Lower leg skin (tissue), 4 donors: ENCODE measurements at regions not wholly inside any gene's neighbourhood (a gene's known extent, or its start where the extent isn't known, plus 50 kb on each side); places are given as distances from the start of the nearest gene placed in this dataset.

Experiments used
- DNase-seq, 2 donors: peaks; one replicate each; pipeline ENCODE4 v3.0.0-alpha.2; 2019; ENCODE audit warnings: low spot score in 2 of 2
- H3K4me3 ChIP-seq: fragments of 200-600 bp; sonication (generic); 2 replicates; pipeline ENCODE4 v1.5.1; 2017; ENCODE audit warnings: mild to moderate bottlenecking, low read depth; ENCODE audit not compliant: poor library complexity, severe bottlenecking
- CTCF ChIP-seq, 3 donors: fragments of 450-650 bp; IDR thresholded peaks; one replicate each; pipeline ENCODE4 v1.5.1; 2016; ENCODE audit warnings: antibody characterized with exemption in 3 of 3, mild to moderate bottlenecking in 3 of 3, moderate library complexity in 2 of 3
- POLR2A ChIP-seq, 2 donors: fragments of 450-650 bp; IDR thresholded peaks; one replicate each; pipeline ENCODE4 v1.6.1; 2016 to 2017; ENCODE audit warnings: antibody characterized with exemption in 2 of 2, mild to moderate bottlenecking in 1 of 2, moderate library complexity in 1 of 2
- WGBS, 2 donors: methylation state at CpG; one replicate each; pipeline ENCODE4 v1.1.5; 2018; 5-methylcytosine and 5-hydroxymethylcytosine counted together
- intact Hi-C: fragments of 100-400 bp; cut with DNase I; formaldehyde crosslinking; loops from one replicate; pipeline ENCODE4 v1.15.0; 2023; ENCODE audit warnings: low total_unique reads

DNA sequence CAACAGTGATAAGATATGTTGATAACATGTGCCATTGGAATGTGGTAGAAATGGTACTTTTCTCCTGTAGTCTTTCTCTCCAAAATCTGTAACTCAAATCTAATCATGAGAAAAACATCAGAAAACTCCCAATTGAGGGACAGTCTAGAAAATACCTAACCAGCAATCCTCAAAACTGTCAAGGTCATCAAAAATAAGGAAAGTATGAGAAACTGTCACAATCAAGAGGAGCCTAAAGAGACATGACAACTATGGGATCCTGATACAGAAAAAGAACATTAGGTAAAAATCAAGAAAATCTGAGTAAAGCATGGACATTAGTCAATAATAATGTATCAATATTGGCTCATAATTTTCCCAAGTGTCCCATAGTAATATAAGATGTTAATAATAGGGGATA lies 124.5 kb upstream of the PPP1R2C start:
- H3K4me3 ChIP-seq, result no peak overlapping the region
- TF ChIP-seq CTCF (IDR thresholded peaks at IDR 0.05), result no peak
- TF ChIP-seq POLR2A (IDR thresholded peaks at IDR 0.05), result no peak
- intact Hi-C loops, result no loop called here
- no peak for DNase-seq

- no peak for TF ChIP-seq CTCF (IDR thresholded peaks at IDR 0.05)
- no peak for TF ChIP-seq POLR2A (IDR thresholded peaks at IDR 0.05)
- WGBS, 2 donors, result 55 to 80% methylated on average over 1 to 3 of the region's 3 CpGs
- H3K4me3 ChIP-seq, result no peak overlapping the region
- no peak for DNase-seq
- intact Hi-C loops, result no loop called here
These were observed 142.8 kb upstream of the PPP1R2C start for GRCh38 chrX:42920752-42921151.

GRCh38 chrX:42930071-42930470 lies 152.1 kb upstream of the PPP1R2C start:
- TF ChIP-seq POLR2A (IDR thresholded peaks at IDR 0.05), result no peak
- TF ChIP-seq CTCF (IDR thresholded peaks at IDR 0.05), result no peak
- WGBS, 2 donors, result 88 to 94% methylated on average over 1 of the region's 1 CpG
- no peak for DNase-seq
- H3K4me3 ChIP-seq, result no peak overlapping the region
- intact Hi-C loops, result no loop called here

DNA sequence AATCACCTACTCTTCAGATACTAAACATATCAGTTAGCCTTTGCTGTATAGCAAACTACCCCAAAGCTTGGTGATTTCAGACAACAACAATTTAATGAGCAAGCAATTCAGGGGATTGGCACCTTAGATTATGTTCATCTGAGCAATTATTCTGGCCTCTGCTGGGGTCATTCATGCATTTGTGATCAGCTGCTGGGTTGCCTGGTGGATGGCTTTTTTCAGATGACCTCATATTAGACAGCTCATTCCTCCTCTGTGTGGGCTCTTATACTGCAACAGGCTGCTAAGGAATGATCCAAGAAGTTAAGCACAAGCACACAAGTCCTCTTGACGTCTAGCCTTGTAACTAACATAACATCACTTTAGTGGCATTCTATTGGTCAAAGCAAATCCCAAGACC lies 153.0 kb upstream of the PPP1R2C start:
- TF ChIP-seq CTCF (IDR thresholded peaks at IDR 0.05) (no peak), POLR2A (IDR thresholded peaks at IDR 0.05) (no peak)
- no peak for DNase-seq
- H3K4me3 ChIP-seq, result no peak overlapping the region
- intact Hi-C loops, result no loop called here
- WGBS, 2 donors, result 47 to 84% methylated on average over 1 of the region's 1 CpG

DNA sequence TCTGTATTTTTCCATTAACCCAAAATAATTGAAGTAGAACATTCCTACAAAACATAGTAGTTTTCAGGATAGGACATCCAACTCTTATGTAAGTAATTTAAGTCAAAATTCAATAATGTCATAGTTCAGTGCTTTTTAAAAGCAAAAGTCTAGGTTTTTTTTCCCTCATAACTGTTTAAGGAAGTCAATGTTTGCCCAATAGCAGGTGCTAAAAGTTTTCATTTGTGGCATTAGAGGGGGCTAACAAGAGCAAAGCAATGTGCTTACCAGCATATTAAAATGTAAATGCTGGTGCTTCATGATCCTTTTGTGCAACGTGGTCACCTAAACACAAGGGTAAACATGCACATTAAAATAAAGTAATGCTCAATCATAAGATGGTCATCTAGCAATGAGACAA lies 155.2 kb upstream of the PPP1R2C start:
- 53 to 75% methylated on average over 1 of the region's 1 CpG for WGBS, 2 donors
- TF ChIP-seq CTCF (IDR thresholded peaks at IDR 0.05) (no peak), POLR2A (IDR thresholded peaks at IDR 0.05) (no peak)
- no peak for DNase-seq
- intact Hi-C loops, result no loop called here
- no peak overlapping the region for H3K4me3 ChIP-seq

GRCh38 chrX:42934020-42934726 lies 156.2 kb upstream of the PPP1R2C start:
- no peak for DNase-seq
- no peak for TF ChIP-seq POLR2A (IDR thresholded peaks at IDR 0.05)
- no peak for TF ChIP-seq CTCF (IDR thresholded peaks at IDR 0.05)
- WGBS, 2 donors, result 53 to 54% methylated on average over 5 of the region's 5 CpGs

More at GRCh38 chrX:42934020-42934726, 156.2 kb upstream of the PPP1R2C start:
- intact Hi-C loops, result no loop called here
- H3K4me3 ChIP-seq, result no peak overlapping the region
